NB4 (cell line): ENCODE measurements at regions not wholly inside any gene's neighbourhood (a gene's known extent, or its start where the extent isn't known, plus 50 kb on each side); places are given as distances from the start of the nearest gene placed in this dataset.

ENCODE experiments used
- DNase-seq: peaks from one replicate; pipeline ENCODE4 v3.0.0; 2010; ENCODE audit warnings: low read depth
- H3K4me3 ChIP-seq: one replicate; pipeline ENCODE4 v1.5.1; 2011; ENCODE audit warnings: mild to moderate bottlenecking, low read depth, low read length, moderate library complexity
- MYC ChIP-seq: IDR thresholded peaks from 2 replicates; pipeline ENCODE4 v1.6.1; 2011; ENCODE audit warnings: low read depth, low read length
- POLR2A ChIP-seq: IDR thresholded peaks from 2 replicates; pipeline ENCODE4 v1.6.1; 2011; ENCODE audit warnings: mild to moderate bottlenecking; ENCODE audit not compliant: insufficient read length; ENCODE audit errors: extremely low read depth
- TF ChIP-seq, protein P1 (sequence below): IDR thresholded peaks from 2 replicates; pipeline ENCODE4 v1.6.1; 2011; ENCODE audit warnings: low read depth, low read length
- TF ChIP-seq, protein P2 (sequence below): IDR thresholded peaks from one replicate; pipeline ENCODE4 v1.5.1; 2012; ENCODE audit warnings: low read depth, low read length

DNA sequence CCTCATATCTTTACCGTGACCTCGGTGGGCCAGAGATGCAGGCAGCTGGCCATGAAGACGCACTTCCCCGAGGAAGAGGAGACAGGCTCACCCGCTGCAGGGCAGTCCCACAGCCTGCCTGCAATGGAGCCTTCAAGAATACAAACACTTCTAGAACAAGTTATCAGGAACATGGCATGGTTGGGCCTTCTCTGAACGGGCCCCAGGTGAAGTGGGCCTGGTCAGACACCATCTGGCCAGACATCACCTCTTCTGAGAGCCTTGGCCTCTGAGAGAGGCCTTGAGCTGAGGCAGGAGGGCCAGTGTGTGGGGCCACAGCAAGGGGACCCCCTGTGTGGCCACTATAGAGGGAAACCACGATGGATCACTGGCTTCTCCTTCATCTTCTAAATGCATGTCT is 112.4 kb upstream of the GDF10 start:
- H3K4me3 ChIP-seq, result no peak overlapping the region
- TF ChIP-seq POLR2A, result no peak
- TF ChIP-seq, protein P1, sequence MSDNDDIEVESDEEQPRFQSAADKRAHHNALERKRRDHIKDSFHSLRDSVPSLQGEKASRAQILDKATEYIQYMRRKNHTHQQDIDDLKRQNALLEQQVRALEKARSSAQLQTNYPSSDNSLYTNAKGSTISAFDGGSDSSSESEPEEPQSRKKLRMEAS, result no peak
- DNase-seq, result no peak

- H3K4me3 ChIP-seq, result no peak overlapping the region
- no peak for DNase-seq
- TF ChIP-seq MYC (no peak), POLR2A (no peak)
- TF ChIP-seq, protein P1, result no peak
- TF ChIP-seq, protein P2, sequence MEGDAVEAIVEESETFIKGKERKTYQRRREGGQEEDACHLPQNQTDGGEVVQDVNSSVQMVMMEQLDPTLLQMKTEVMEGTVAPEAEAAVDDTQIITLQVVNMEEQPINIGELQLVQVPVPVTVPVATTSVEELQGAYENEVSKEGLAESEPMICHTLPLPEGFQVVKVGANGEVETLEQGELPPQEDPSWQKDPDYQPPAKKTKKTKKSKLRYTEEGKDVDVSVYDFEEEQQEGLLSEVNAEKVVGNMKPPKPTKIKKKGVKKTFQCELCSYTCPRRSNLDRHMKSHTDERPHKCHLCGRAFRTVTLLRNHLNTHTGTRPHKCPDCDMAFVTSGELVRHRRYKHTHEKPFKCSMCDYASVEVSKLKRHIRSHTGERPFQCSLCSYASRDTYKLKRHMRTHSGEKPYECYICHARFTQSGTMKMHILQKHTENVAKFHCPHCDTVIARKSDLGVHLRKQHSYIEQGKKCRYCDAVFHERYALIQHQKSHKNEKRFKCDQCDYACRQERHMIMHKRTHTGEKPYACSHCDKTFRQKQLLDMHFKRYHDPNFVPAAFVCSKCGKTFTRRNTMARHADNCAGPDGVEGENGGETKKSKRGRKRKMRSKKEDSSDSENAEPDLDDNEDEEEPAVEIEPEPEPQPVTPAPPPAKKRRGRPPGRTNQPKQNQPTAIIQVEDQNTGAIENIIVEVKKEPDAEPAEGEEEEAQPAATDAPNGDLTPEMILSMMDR, result no peak
Measured at GRCh38 chr10:47188156-47188555, 111.8 kb upstream of the GDF10 start.

- H3K4me3 ChIP-seq, result no peak overlapping the region
- TF ChIP-seq, protein P2, result no peak
- TF ChIP-seq MYC, result no peak
- TF ChIP-seq POLR2A, result no peak
- TF ChIP-seq, protein P1, result no peak
- no peak for DNase-seq
Measured at GRCh38 chr10:47189802-47190201, 110.2 kb upstream of the GDF10 start.

- no peak for DNase-seq
- H3K4me3 ChIP-seq, result no peak overlapping the region
- TF ChIP-seq POLR2A (no peak), MYC (no peak)
- TF ChIP-seq, protein P1, result no peak
- TF ChIP-seq, protein P2, result no peak
Measured at GRCh38 chr10:47190301-47190700, 109.7 kb upstream of the GDF10 start.

GRCh38 chr10:47190802-47191450 is 109.1 kb upstream of the GDF10 start:
- no peak for DNase-seq
- no peak for TF ChIP-seq MYC
- no peak for TF ChIP-seq POLR2A
- TF ChIP-seq, protein P2, result no peak
- no peak overlapping the region for H3K4me3 ChIP-seq

GRCh38 chr10:47192273-47192672 is 107.7 kb upstream of the GDF10 start:
- TF ChIP-seq, protein P1, result no peak
- TF ChIP-seq POLR2A, result no peak
- TF ChIP-seq, protein P2, result no peak
- TF ChIP-seq MYC, result no peak
- H3K4me3 ChIP-seq, result no peak overlapping the region
- DNase-seq, result no peak
